A673 (cell line): ENCODE measurements at regions not wholly inside any gene's neighbourhood (a gene's known extent, or its start where the extent isn't known, plus 50 kb on each side); places are given as distances from the start of the nearest gene placed in this dataset.
A peak's percentile ranks its signal among the peaks of the same experiment; 100 is the strongest.

Experiments
- BruUV-seq: library from RNA; stranded (reverse); fragments of 400-500 nt; replicated peaks from 2 replicates; lab custom pipeline; 2021; lab: Mats Ljungman, UMichigan
- CTCF ChIA-PET: fragments of 300-600 bp; sonication (Branson Sonifier 250); formaldehyde crosslinking; loops from one replicate; lab custom pipeline; 2022; ENCODE audit warnings: antibody characterized with exemption; lab: Charles Lee
- POLR2A ChIA-PET: fragments of 300-600 bp; sonication (Branson Sonifier 250); formaldehyde crosslinking; loops from one replicate; lab custom pipeline; 2022; ENCODE audit warnings: antibody characterized with exemption; ENCODE audit not compliant: low non-redundant PET; lab: Charles Lee
- DNase-seq: peaks from one replicate; pipeline ENCODE4 v3.0.0-alpha.2; 2015; ENCODE audit warnings: low spot score
- H3K27ac ChIP-seq: fragments of 200-600 bp; sonication (generic); 2 replicates; pipeline ENCODE4 v1.5.1; 2016; ENCODE audit warnings: mixed run types, low read depth, mild to moderate bottlenecking, mixed read lengths, antibody characterized with exemption, low read length; ENCODE audit not compliant: poor library complexity, severe bottlenecking
- H3K27me3 ChIP-seq: fragments of 200-600 bp; sonication (generic); replicated peaks from 2 replicates; pipeline ENCODE4 v1.6.1; 2017; ENCODE audit warnings: mixed run types, low read depth, mild to moderate bottlenecking, mixed read lengths, antibody characterized with exemption, low read length; ENCODE audit not compliant: insufficient read depth, poor library complexity
- H3K36me3 ChIP-seq: fragments of 200-600 bp; sonication (generic); 2 replicates; pipeline ENCODE4 v1.6.1; 2016; ENCODE audit warnings: mixed run types, mild to moderate bottlenecking, mixed read lengths, antibody characterized with exemption, low read length; ENCODE audit not compliant: insufficient read depth, poor library complexity, severe bottlenecking
- H3K4me1 ChIP-seq: fragments of 200-600 bp; sonication (generic); 2 replicates; pipeline ENCODE4 v1.6.1; 2017; ENCODE audit warnings: mixed run types, mild to moderate bottlenecking, mixed read lengths, antibody characterized with exemption, low read length; ENCODE audit not compliant: insufficient read depth, poor library complexity, severe bottlenecking
- H3K4me3 ChIP-seq: fragments of 200-600 bp; sonication (generic); 2 replicates; pipeline ENCODE4 v1.5.1; 2016; ENCODE audit warnings: low read depth, mixed run types, mild to moderate bottlenecking, mixed read lengths, low read length; ENCODE audit not compliant: poor library complexity, severe bottlenecking
- H3K9me3 ChIP-seq: fragments of 200-600 bp; sonication (generic); 2 replicates; pipeline ENCODE4 v1.6.1; 2016; ENCODE audit warnings: mixed run types, low read depth, mild to moderate bottlenecking, mixed read lengths, antibody characterized with exemption, low read length; ENCODE audit not compliant: poor library complexity, severe bottlenecking
- CTCF ChIP-seq: fragments of 300-800, 200-600 bp; sonication (generic); conservative IDR thresholded peaks from 2 replicates; pipeline ENCODE4 v1.5.1; 2017; ENCODE audit warnings: low read depth, mild to moderate bottlenecking, antibody characterized with exemption, low read length, moderate library complexity, mixed read lengths
- EZH2 ChIP-seq: fragments of 200-600 bp; sonication (generic); IDR thresholded peaks from 2 replicates; pipeline ENCODE4 v1.6.1; 2017; ENCODE audit warnings: borderline replicate concordance, low read depth, mild to moderate bottlenecking, mixed read lengths, antibody characterized with exemption, low read length; ENCODE audit not compliant: poor library complexity, severe bottlenecking
- intact Hi-C: fragments of 100-400 bp; cut with micrococcal nuclease; formaldehyde crosslinking; loops from one replicate; pipeline ENCODE4 v1.10.0; 2022; ENCODE audit not compliant: unreplicated experiment

GRCh38 chr1:70887936-70888335, 159.7 kb downstream of the PTGER3 start:
- no TSS peak for BruUV-seq
- no peak overlapping the region for H3K27ac ChIP-seq
- DNase-seq, result peak; percentile 72
- POLR2A ChIA-PET, result interaction anchor here (0.6 kb wide), 1 partner anchor 27 kb away, joined by 3 read pairs; no protein-coding TSS in a partner anchor
- CTCF ChIA-PET, result interaction anchor here (1.2 kb wide), 1 partner anchor 69 kb away, joined by 3 read pairs; no protein-coding TSS in a partner anchor
- H3K4me1 ChIP-seq, result peaks cover 27% of the 10 kb centered on the region
- no peaks in the 10 kb centered on the region for H3K27me3 ChIP-seq
- TF ChIP-seq EZH2 (no peak), CTCF (no peak)
- H3K36me3 ChIP-seq, result peaks cover 4% of the 10 kb centered on the region
- intact Hi-C loops, result no loop called here
- no peak overlapping the region for H3K4me3 ChIP-seq
- H3K9me3 ChIP-seq, result no peaks in the 10 kb centered on the region

- BruUV-seq, result no TSS peak
- TF ChIP-seq CTCF, result no peak
- no peak for TF ChIP-seq EZH2
- intact Hi-C loops, result no loop called here
Observed at GRCh38 chr1:70888722-70889121, 158.9 kb downstream of the PTGER3 start.

GRCh38 chr1:70890408-70890807, 157.2 kb downstream of the PTGER3 start:
- intact Hi-C loops, result no loop called here
- no peak for DNase-seq
- no peak overlapping the region for H3K4me3 ChIP-seq
- CTCF ChIA-PET, result no interaction called here
- no peak overlapping the region for H3K27ac ChIP-seq
- POLR2A ChIA-PET, result no interaction called here
- H3K36me3 ChIP-seq, result no peaks in the 10 kb centered on the region
- no peaks in the 10 kb centered on the region for H3K27me3 ChIP-seq
- H3K9me3 ChIP-seq, result no peaks in the 10 kb centered on the region
- BruUV-seq, result no TSS peak
- peaks cover 27% of the 10 kb centered on the region for H3K4me1 ChIP-seq
- TF ChIP-seq EZH2 (no peak), CTCF (no peak)

More at GRCh38 chr1:70888722-70889121, 158.9 kb downstream of the PTGER3 start:
- H3K27me3 ChIP-seq, result no peaks in the 10 kb centered on the region
- H3K4me3 ChIP-seq, result no peak overlapping the region
- H3K9me3 ChIP-seq, result no peaks in the 10 kb centered on the region
- ChIA-PET CTCF (no interaction called here), POLR2A (no interaction called here)
- DNase-seq, result peak; percentile 27
- H3K27ac ChIP-seq, result no peak overlapping the region
- no peaks in the 10 kb centered on the region for H3K36me3 ChIP-seq
- H3K4me1 ChIP-seq, result peaks cover 27% of the 10 kb centered on the region
